HCEC 1CT (cell line): ENCODE measurements at regions not wholly inside any gene's neighbourhood (a gene's known extent, or its start where the extent isn't known, plus 50 kb on each side); places are given as distances from the start of the nearest gene placed in this dataset.
"Not testable (repeated sequence)": the region's sequence is repeated elsewhere in the genome, so short reads cannot be mapped to it uniquely, and the experiment has no call there.

Experiments
- DNase-seq: peaks from one replicate; pipeline ENCODE4 v3.0.0-alpha.2; 2017

- no peak for DNase-seq
Measured at GRCh38 chr3:125645616-125646015, 50.3 kb upstream of the OSBPL11 start.

- no peak for DNase-seq
Measured at GRCh38 chr3:125646581-125646980, 51.3 kb upstream of the OSBPL11 start.

- DNase-seq: no peak
Measured at GRCh38 chr3:125647318-125648014, 52.2 kb upstream of the OSBPL11 start.

- peak; percentile 38 for DNase-seq
Measured at GRCh38 chr3:125651244-125651643, 55.9 kb upstream of the OSBPL11 start.

DNA sequence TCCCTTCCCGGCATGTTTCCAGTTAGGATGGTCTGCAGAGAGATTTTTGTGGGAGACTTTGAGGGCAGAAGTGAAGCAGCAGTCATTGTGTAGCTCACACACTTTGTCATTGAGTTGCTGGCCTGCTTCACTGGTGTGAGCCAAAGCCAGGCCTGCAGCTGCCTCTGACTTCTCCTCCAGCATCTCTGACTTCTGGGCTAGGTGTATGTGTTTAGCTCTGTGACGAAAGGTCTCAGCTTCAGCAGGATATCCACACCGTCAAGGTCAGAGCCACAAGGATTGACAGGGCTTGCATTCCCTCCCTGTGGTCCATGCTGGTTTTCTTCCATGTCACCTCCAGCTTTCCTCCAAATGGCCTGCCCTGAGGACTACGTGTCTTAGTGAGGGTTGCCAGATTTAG is 57.1 kb upstream of the OSBPL11 start:
- no peak for DNase-seq

GRCh38 chr3:125654526-125654925 is 59.2 kb upstream of the OSBPL11 start:
- no peak for DNase-seq

- peak; percentile 13 for DNase-seq
Measured at GRCh38 chr3:125662675-125663074, 67.4 kb upstream of the OSBPL11 start.

- DNase-seq: no peak
Measured at GRCh38 chr3:125670352-125670751, 75.1 kb upstream of the OSBPL11 start.

- no peak for DNase-seq
Measured at GRCh38 chr3:125670945-125671344, 75.6 kb upstream of the OSBPL11 start.

GRCh38 chr3:125671461-125672243 is 76.4 kb upstream of the OSBPL11 start:
- DNase-seq: no peak

GRCh38 chr3:125675791-125676190 is 80.5 kb upstream of the OSBPL11 start:
- DNase-seq: no peak

- no peak for DNase-seq
Measured at GRCh38 chr3:125679258-125679657, 84.0 kb upstream of the OSBPL11 start.

- DNase-seq: no peak
Measured at GRCh38 chr3:125681146-125681545, 85.8 kb upstream of the OSBPL11 start.

- DNase-seq: not testable (repeated sequence)
Measured at GRCh38 chr3:125681906-125682305, 86.6 kb upstream of the OSBPL11 start.

- DNase-seq: peak; percentile 13
Measured at GRCh38 chr3:125682610-125683009, 87.3 kb upstream of the OSBPL11 start.

GRCh38 chr3:125683067-125683829 is 88.0 kb upstream of the OSBPL11 start:
- no peak for DNase-seq

- DNase-seq: peak; percentile 4
Measured at GRCh38 chr3:125684199-125684598, 88.9 kb upstream of the OSBPL11 start.

- peak; percentile 22 for DNase-seq
Measured at GRCh38 chr3:125685741-125686140, 90.4 kb upstream of the OSBPL11 start.

DNA sequence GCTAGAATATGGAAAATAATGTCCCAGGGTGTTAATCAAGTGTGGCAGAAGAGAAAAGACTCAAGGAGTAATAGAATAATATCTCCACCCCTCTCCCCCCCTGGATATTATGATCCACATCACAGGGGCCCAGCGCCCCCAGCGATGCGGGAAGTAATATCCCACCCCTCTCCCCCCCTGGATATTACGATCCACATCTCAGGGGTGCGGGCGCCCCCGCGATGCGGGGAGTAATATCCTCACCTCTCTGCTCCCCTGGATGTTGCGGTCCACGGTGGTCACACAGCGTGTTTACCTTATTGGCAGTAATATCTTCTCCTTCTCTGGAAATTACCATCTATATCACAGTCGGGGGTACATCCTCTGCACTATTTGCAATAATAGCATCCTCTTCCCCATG is 97.1 kb upstream of the OSBPL11 start:
- no peak for DNase-seq

DNA sequence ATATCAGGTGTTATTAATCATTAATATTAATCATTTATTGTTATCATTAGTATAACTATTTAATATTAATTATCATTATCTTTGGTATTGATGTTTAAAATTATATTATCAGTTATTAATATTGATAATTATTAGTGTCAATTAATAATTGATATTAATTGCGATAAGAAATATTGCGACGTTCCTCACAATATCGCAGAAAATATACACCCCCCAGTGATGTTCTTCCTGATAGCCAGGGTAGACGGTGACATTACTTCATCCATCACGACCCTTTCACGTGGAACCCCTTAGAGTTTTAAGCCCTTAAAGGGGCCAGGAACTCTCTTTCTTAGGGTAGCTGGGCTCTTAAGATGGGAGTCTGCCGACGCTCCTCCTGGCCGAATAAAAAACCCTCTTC is 98.6 kb upstream of the OSBPL11 start:
- DNase-seq: no peak

- DNase-seq: no peak
Measured at GRCh38 chr3:125694761-125695294, 99.5 kb upstream of the OSBPL11 start.

GRCh38 chr3:125695688-125696087 is 100.4 kb upstream of the OSBPL11 start:
- no peak for DNase-seq

DNA sequence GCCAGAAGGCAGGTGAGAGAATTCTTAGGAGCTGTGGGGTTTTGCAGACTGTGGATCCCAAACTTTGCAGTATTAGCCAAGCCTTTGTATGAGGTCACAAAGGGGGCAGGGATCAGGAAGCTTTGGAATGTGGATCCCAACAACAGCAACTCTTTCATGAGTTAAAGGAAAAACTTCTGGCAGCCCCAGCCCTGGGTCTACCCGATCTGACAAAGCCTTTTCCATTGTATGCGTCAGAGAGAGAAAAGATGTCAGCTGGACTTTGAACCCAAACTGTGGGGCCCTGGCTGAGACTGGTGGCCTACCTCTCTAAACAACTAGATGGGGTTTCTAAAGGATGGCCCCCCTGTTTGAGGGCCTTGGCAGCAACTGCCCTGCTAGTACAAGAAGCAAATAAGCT is 101.8 kb upstream of the OSBPL11 start:
- not testable (repeated sequence) for DNase-seq
